Activated CD4-positive, alpha-beta T cell treated with anti-CD3 and anti-CD28 coated beads, Interleukin-2, amount 10 ng/mL, durations not matched to agents 7 days and 5 days (primary cell): ENCODE measurements at regions not wholly inside any gene's neighbourhood (a gene's known extent, or its start where the extent isn't known, plus 50 kb on each side); places are given as distances from the start of the nearest gene placed in this dataset.

Source experiments
- CTCF ChIA-PET: fragments of 350-600 bp; sonication (Branson Sonifier 250); formaldehyde crosslinking; loops from one replicate; lab custom pipeline; 2021; ENCODE audit warnings: antibody characterized with exemption; lab: Charles Lee
- POLR2A ChIA-PET: fragments of 350-600 bp; sonication (Branson Sonifier 250); formaldehyde crosslinking; loops from one replicate; lab custom pipeline; 2021; ENCODE audit warnings: antibody characterized with exemption; lab: Charles Lee
- DNase-seq: peaks from one replicate; pipeline ENCODE4 v3.0.0-alpha.2; 2020
- H3K27ac Mint-ChIP-seq: one replicate; pipeline ENCODE4 v1.8.0; 2021; ENCODE audit warnings: mild to moderate bottlenecking, moderate library complexity, mixed read lengths
- H3K27me3 Mint-ChIP-seq: one replicate; pipeline ENCODE4 v1.8.0; 2021; ENCODE audit warnings: mixed read lengths
- H3K36me3 Mint-ChIP-seq: one replicate; pipeline ENCODE4 v1.8.0; 2021; ENCODE audit warnings: low read depth, mixed read lengths
- H3K4me1 Mint-ChIP-seq: one replicate; pipeline ENCODE4 v1.8.0; 2021; ENCODE audit warnings: mixed read lengths
- H3K4me3 Mint-ChIP-seq: one replicate; pipeline ENCODE4 v1.8.0; 2021; ENCODE audit warnings: mild to moderate bottlenecking, moderate library complexity, mixed read lengths
- H3K9me3 Mint-ChIP-seq: one replicate; pipeline ENCODE4 v1.8.0; 2021; ENCODE audit warnings: mixed read lengths

DNA sequence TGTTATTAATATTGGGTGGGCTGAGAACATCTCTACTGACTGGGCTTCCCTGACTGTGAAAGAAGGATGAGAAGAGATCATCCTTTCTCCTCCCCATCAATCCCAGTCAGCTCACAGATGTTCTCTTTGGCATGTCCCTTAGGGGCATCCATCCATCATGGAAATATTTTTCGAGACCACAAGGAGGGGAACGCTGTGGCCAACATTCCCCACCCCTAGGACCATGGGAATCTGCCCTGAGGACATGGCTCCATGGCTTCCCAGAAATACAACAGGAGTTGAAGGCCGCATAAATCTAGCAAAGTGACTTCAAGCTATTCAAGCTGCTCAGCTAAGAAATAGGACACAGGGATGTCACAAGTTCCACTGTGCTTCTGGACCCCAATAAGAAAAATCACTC, 456.8 kb downstream of the MED13L start:
- Mint-ChIP-seq H3K36me3 (no peaks in the 10 kb centered on the region), H3K4me1 (no peaks in the 10 kb centered on the region), H3K27ac (no peak overlapping the region), H3K9me3 (no peaks in the 10 kb centered on the region), H3K27me3 (no peaks in the 10 kb centered on the region), H3K4me3 (no peak overlapping the region)
- ChIA-PET CTCF (interaction anchor here (0.6 to 1.6 kb wide), 2 partner anchors 10 to 345 kb away, joined by 3 to 4 read pairs; no protein-coding TSS in a partner anchor), POLR2A (no interaction called here)
- no peak for DNase-seq

DNA sequence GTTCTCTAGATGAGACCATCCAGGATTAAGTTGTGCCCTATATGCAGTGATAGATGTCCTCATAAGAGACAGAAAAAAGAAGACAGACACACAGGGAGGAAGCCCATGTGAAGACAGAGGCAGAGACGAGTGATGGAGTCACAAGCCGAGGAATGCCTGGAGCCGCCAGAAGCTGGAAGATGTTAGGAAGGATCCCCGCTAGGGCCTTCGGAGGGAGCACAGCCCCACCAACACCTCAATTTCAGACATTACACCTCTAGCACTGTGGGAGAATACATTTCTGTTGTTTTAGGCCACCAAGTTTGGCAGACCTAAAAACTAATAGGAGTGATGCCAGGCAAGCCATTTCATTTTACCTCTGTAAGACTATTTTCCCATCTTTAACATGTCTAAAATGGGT, 458.5 kb downstream of the MED13L start:
- ChIA-PET CTCF (no interaction called here), POLR2A (no interaction called here)
- Mint-ChIP-seq H3K4me1 (no peaks in the 10 kb centered on the region), H3K27ac (no peak overlapping the region), H3K36me3 (no peaks in the 10 kb centered on the region), H3K27me3 (no peaks in the 10 kb centered on the region), H3K9me3 (no peaks in the 10 kb centered on the region), H3K4me3 (no peak overlapping the region)
- DNase-seq, result no peak

GRCh38 chr12:115817389-115817788, 460.1 kb downstream of the MED13L start:
- H3K4me3 Mint-ChIP-seq, result no peak overlapping the region
- H3K27me3 Mint-ChIP-seq, result no peaks in the 10 kb centered on the region
- H3K36me3 Mint-ChIP-seq, result no peaks in the 10 kb centered on the region
- H3K27ac Mint-ChIP-seq, result no peak overlapping the region
- H3K4me1 Mint-ChIP-seq, result no peaks in the 10 kb centered on the region
- H3K9me3 Mint-ChIP-seq, result no peaks in the 10 kb centered on the region
- ChIA-PET POLR2A (no interaction called here), CTCF (no interaction called here)
- no peak for DNase-seq

GRCh38 chr12:115815924-115816323, 461.6 kb downstream of the MED13L start:
- ChIA-PET POLR2A (no interaction called here), CTCF (no interaction called here)
- Mint-ChIP-seq H3K4me3 (no peak overlapping the region), H3K36me3 (no peaks in the 10 kb centered on the region), H3K9me3 (peaks cover 4% of the 10 kb centered on the region), H3K4me1 (no peaks in the 10 kb centered on the region), H3K27ac (no peak overlapping the region), H3K27me3 (no peaks in the 10 kb centered on the region)
- no peak for DNase-seq

- Mint-ChIP-seq H3K27me3 (no peaks in the 10 kb centered on the region), H3K4me3 (no peak overlapping the region), H3K27ac (no peak overlapping the region), H3K36me3 (no peaks in the 10 kb centered on the region), H3K9me3 (peaks cover 4% of the 10 kb centered on the region), H3K4me1 (no peaks in the 10 kb centered on the region)
- DNase-seq, result no peak
- ChIA-PET CTCF (no interaction called here), POLR2A (no interaction called here)
Measured at GRCh38 chr12:115813256-115813655, 464.2 kb downstream of the MED13L start.

- H3K9me3 Mint-ChIP-seq, result peaks cover 4% of the 10 kb centered on the region
- ChIA-PET POLR2A (no interaction called here), CTCF (no interaction called here)
- no peak for DNase-seq
- H3K4me3 Mint-ChIP-seq, result no peak overlapping the region
- no peaks in the 10 kb centered on the region for H3K27me3 Mint-ChIP-seq
- no peaks in the 10 kb centered on the region for H3K36me3 Mint-ChIP-seq
- no peaks in the 10 kb centered on the region for H3K4me1 Mint-ChIP-seq
- H3K27ac Mint-ChIP-seq, result no peak overlapping the region
Measured at GRCh38 chr12:115811929-115812328, 465.6 kb downstream of the MED13L start.

- ChIA-PET CTCF (no interaction called here), POLR2A (no interaction called here)
- no peak overlapping the region for H3K27ac Mint-ChIP-seq
- no peak for DNase-seq
- H3K9me3 Mint-ChIP-seq, result peaks cover 4% of the 10 kb centered on the region
- no peaks in the 10 kb centered on the region for H3K4me1 Mint-ChIP-seq
- H3K4me3 Mint-ChIP-seq, result no peak overlapping the region
- no peaks in the 10 kb centered on the region for H3K36me3 Mint-ChIP-seq
- H3K27me3 Mint-ChIP-seq, result no peaks in the 10 kb centered on the region
Measured at GRCh38 chr12:115811045-115811444, 466.4 kb downstream of the MED13L start.

DNA sequence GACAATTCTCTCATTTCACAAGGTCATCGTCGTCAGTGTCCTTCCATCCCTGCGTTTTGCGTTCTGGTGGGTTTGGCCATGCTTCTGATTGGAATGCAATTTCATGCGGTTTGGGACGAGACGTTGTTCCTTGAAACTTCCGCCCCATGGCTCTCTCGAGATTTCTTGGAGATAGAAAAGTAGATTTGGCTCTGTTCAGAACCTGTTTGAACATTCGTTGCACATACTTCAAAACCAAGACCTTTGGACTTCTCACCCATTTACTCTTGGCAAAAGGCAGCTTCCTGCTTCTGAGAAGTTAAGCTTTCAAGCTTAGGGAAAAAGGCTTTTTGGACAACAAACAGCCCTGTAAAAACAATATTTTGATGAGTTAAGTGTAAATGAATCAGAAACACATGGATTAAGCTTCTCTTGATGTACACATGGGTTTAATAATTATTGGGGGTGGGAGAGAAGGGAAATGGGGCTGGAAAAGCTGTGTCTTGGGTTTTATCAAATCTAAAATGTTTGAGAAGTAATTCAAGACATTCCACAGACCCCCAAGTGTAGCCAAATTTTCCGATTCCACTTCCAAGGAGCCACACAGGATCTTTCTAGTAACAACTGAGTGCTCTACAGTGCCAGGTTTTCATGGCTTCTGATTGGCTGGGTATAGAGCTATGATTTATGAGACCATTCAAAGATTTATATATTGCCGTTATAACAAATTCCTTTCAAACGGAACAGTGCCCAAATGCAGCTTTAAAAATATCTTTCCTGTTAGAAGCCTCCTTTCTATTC, 467.2 kb downstream of the MED13L start:
- no peak for DNase-seq
- Mint-ChIP-seq H3K9me3 (peaks cover 4% of the 10 kb centered on the region), H3K36me3 (no peaks in the 10 kb centered on the region), H3K27me3 (no peaks in the 10 kb centered on the region), H3K4me3 (no peak overlapping the region), H3K27ac (no peak overlapping the region), H3K4me1 (no peaks in the 10 kb centered on the region)
- CTCF ChIA-PET, result no interaction called here
- POLR2A ChIA-PET, result no interaction called here

DNA sequence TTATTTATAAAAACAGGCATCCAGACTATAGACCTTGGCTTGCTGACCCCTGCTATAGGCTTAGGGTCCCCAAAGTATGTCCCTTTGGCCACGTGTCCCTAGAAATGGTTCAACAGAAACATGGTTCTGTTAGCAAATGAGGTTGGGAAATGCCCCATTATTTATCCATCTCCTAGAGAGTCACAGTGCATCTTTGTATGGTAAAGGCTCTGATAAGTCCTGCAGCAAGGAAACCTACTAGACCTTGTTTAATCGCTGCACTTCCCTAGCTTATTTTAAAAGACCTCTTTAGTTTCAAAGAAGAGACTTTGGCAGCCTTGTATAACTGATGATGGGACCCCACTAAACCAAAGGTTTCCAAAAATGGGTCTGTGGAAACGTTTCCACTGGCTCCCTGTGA, 471.5 kb downstream of the MED13L start:
- H3K36me3 Mint-ChIP-seq, result no peaks in the 10 kb centered on the region
- no peak overlapping the region for H3K27ac Mint-ChIP-seq
- no peak for DNase-seq
- CTCF ChIA-PET, result no interaction called here
- no peak overlapping the region for H3K4me3 Mint-ChIP-seq
- H3K4me1 Mint-ChIP-seq, result no peaks in the 10 kb centered on the region
- no peaks in the 10 kb centered on the region for H3K9me3 Mint-ChIP-seq
- POLR2A ChIA-PET, result interaction anchor here (0.6 kb wide), 1 partner anchor 60 kb away, joined by 3 read pairs; no protein-coding TSS in a partner anchor
- no peaks in the 10 kb centered on the region for H3K27me3 Mint-ChIP-seq

DNA sequence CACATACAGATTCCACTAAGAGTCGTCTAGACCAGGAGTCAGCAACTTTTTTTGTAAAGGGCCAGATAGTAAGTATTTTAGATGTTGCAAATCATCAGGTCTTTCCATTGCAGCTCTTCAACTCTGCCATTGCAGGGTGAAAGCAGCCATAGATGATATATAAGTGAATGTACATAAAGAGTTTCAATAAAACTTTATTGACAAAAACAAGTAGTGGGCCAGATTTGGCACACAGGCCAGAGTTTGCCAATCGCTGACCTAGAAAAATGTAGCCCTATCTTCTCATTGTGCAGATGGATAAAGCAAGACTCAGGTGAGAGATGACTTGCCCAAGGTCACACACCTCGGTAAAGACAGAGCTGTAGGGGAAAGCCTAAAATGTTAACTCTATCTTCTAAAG, 474.7 kb downstream of the MED13L start:
- Mint-ChIP-seq H3K27ac (no peak overlapping the region), H3K27me3 (no peaks in the 10 kb centered on the region), H3K9me3 (no peaks in the 10 kb centered on the region), H3K36me3 (no peaks in the 10 kb centered on the region), H3K4me1 (no peaks in the 10 kb centered on the region), H3K4me3 (no peak overlapping the region)
- DNase-seq, result no peak
- CTCF ChIA-PET, result no interaction called here
- POLR2A ChIA-PET, result no interaction called here

DNA sequence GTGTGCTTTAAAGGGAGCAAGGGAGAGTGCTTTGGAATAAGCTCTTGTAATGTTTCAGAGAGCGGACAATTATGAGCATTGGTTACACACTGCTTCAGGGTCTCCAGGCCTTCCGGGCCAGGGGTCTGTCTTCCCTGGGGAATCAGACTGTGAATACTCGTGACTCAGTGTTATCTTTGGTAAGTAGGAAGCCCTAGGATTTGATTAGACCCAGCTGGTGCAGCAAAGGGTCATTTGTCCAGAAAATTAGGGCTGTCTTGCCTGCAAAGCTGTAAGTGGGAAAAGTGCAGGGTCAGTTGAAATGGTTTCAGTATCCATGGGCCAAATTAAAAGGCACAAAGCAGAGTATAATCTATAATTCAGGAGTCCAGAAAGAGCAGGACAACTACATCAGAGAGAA, 475.6 kb downstream of the MED13L start:
- Mint-ChIP-seq H3K27me3 (no peaks in the 10 kb centered on the region), H3K9me3 (no peaks in the 10 kb centered on the region), H3K4me3 (no peak overlapping the region), H3K27ac (no peak overlapping the region), H3K36me3 (no peaks in the 10 kb centered on the region), H3K4me1 (no peaks in the 10 kb centered on the region)
- POLR2A ChIA-PET, result no interaction called here
- CTCF ChIA-PET, result no interaction called here
- DNase-seq, result no peak

GRCh38 chr12:115799610-115800009, 477.9 kb downstream of the MED13L start:
- Mint-ChIP-seq H3K9me3 (no peaks in the 10 kb centered on the region), H3K4me1 (no peaks in the 10 kb centered on the region), H3K27me3 (no peaks in the 10 kb centered on the region), H3K4me3 (no peak overlapping the region), H3K36me3 (no peaks in the 10 kb centered on the region), H3K27ac (no peak overlapping the region)
- CTCF ChIA-PET, result no interaction called here
- POLR2A ChIA-PET, result no interaction called here
- no peak for DNase-seq

GRCh38 chr12:115798309-115798917, 479.1 kb downstream of the MED13L start:
- H3K4me1 Mint-ChIP-seq, result no peaks in the 10 kb centered on the region
- no peak overlapping the region for H3K4me3 Mint-ChIP-seq
- DNase-seq, result no peak
- H3K36me3 Mint-ChIP-seq, result no peaks in the 10 kb centered on the region
- no peaks in the 10 kb centered on the region for H3K27me3 Mint-ChIP-seq
- no peak overlapping the region for H3K27ac Mint-ChIP-seq
- POLR2A ChIA-PET, result no interaction called here
- H3K9me3 Mint-ChIP-seq, result peaks cover 2% of the 10 kb centered on the region
- CTCF ChIA-PET, result no interaction called here
